HepG2 (cell line): ENCODE measurements at regions not wholly inside any gene's neighbourhood (a gene's known extent, or its start where the extent isn't known, plus 50 kb on each side); places are given as distances from the start of the nearest gene placed in this dataset.

Experiments
- ARNT2 ChIP-seq: sonication (generic); formaldehyde crosslinking; IDR thresholded peaks from 2 replicates; pipeline ENCODE4 v1.8.0; 2022; ENCODE audit warnings: mild to moderate bottlenecking, low read depth, missing genetic modification reagents, moderate library complexity
- ASH2L ChIP-seq: fragments of 300-600, 200-600 bp; sonication (generic); IDR thresholded peaks from 2 replicates; pipeline ENCODE4 v1.7.0; 2017; ENCODE audit warnings: low read depth, mild to moderate bottlenecking, moderate library complexity, mixed read lengths, low read length; ENCODE audit not compliant: insufficient read length
- CAMTA2 ChIP-seq: sonication (generic); formaldehyde crosslinking; IDR thresholded peaks from 2 replicates; pipeline ENCODE4 v1.4.0; 2020; ENCODE audit warnings: mild to moderate bottlenecking, missing genetic modification reagents, borderline replicate concordance
- GTF3A ChIP-seq: sonication (generic); formaldehyde crosslinking; conservative IDR thresholded peaks from 2 replicates; pipeline ENCODE4 v1.4.0; 2020; ENCODE audit warnings: mild to moderate bottlenecking, missing genetic modification reagents
- HDAC1 ChIP-seq: sonication (generic); formaldehyde crosslinking; IDR thresholded peaks from 2 replicates; pipeline ENCODE4 v1.5.1; 2020; ENCODE audit warnings: mild to moderate bottlenecking, missing genetic modification reagents
- HNF4A ChIP-seq: sonication (generic); formaldehyde crosslinking; IDR thresholded peaks from 2 replicates; pipeline ENCODE4 v1.4.0; 2020; ENCODE audit warnings: missing genetic modification reagents
- MAZ ChIP-seq, 2 experiments: sonication (generic) in 1 of 2; formaldehyde crosslinking in 1 of 2; IDR thresholded peaks; 2 replicates each; pipeline versions ENCODE4 v1.5.0 to v1.6.1; 2012 to 2020; ENCODE audit warnings: low read depth in 2 of 2, mild to moderate bottlenecking in 2 of 2, borderline replicate concordance in 1 of 2, improper control_type of control experiment in 1 of 2, low read length in 1 of 2, missing genetic modification reagents in 1 of 2, moderate library complexity in 1 of 2
- MBNL3 ChIP-seq: fragments of 250-450 bp; sonication (Bioruptor Pico); conservative IDR thresholded peaks from 2 replicates; pipeline ENCODE4 v1.8.0; 2022; ENCODE audit warnings: mild to moderate bottlenecking, inconsistent platforms
- MTA3 ChIP-seq: sonication (generic); formaldehyde crosslinking; IDR thresholded peaks from 2 replicates; pipeline ENCODE4 v1.4.0; 2020; ENCODE audit warnings: missing genetic modification reagents
- NCOR1 ChIP-seq: fragments of 200-600 bp; sonication (generic); IDR thresholded peaks from 2 replicates; pipeline ENCODE4 v1.7.0; 2017; ENCODE audit warnings: antibody characterized with exemption, low read length, borderline replicate concordance
- NONO ChIP-seq, 2 experiments: fragments of 450-650 bp in 1 of 2; sonication (generic) in 1 of 2; formaldehyde crosslinking in 1 of 2; IDR thresholded peaks in 1 of 2; conservative IDR thresholded peaks in 1 of 2; 2 replicates each; pipeline versions ENCODE4 v1.6.1 to v1.8.0; 2017 to 2022; ENCODE audit warnings: mild to moderate bottlenecking in 1 of 2, missing genetic modification reagents in 1 of 2, moderate library complexity in 1 of 2
- SOX13 ChIP-seq, 3 experiments: fragments of 450-650 bp in 1 of 3; sonication (generic) in 1 of 3; formaldehyde crosslinking in 1 of 3; IDR thresholded peaks in 2 of 3; conservative IDR thresholded peaks in 1 of 3; 2 replicates each; pipeline versions ENCODE4 v1.5.0 to v1.6.1; 2016 to 2020; ENCODE audit warnings: antibody characterized with exemption in 1 of 3, mild to moderate bottlenecking in 1 of 3, missing compliant biosample characterization in 1 of 3, missing genetic modification reagents in 1 of 3, moderate library complexity in 1 of 3
- ZBTB39 ChIP-seq: sonication (generic); formaldehyde crosslinking; IDR thresholded peaks from 2 replicates; pipeline ENCODE4 v1.5.0; 2020; ENCODE audit warnings: missing genetic modification reagents
- ZFP37 ChIP-seq: sonication (generic); formaldehyde crosslinking; IDR thresholded peaks from 2 replicates; pipeline ENCODE4 v1.4.0; 2020; ENCODE audit warnings: missing genetic modification reagents, borderline replicate concordance
- ZMYM4 ChIP-seq: sonication (generic); formaldehyde crosslinking; IDR thresholded peaks from 2 replicates; pipeline ENCODE4 v1.8.1; 2023; ENCODE audit warnings: mild to moderate bottlenecking, missing genetic modification reagents
- ZNF350 ChIP-seq: sonication (generic); formaldehyde crosslinking; IDR thresholded peaks from 2 replicates; pipeline ENCODE4 v1.4.0; 2020; ENCODE audit warnings: mild to moderate bottlenecking, low read depth, missing genetic modification reagents, borderline replicate concordance
- ZNF670 ChIP-seq: sonication (generic); formaldehyde crosslinking; IDR thresholded peaks from 2 replicates; pipeline ENCODE4 v1.8.0; 2022; ENCODE audit warnings: mild to moderate bottlenecking, missing genetic modification reagents, borderline replicate concordance
- ZNF780A ChIP-seq: sonication (generic); formaldehyde crosslinking; IDR thresholded peaks from 2 replicates; pipeline ENCODE4 v1.8.0; 2022; ENCODE audit warnings: mild to moderate bottlenecking, missing genetic modification reagents, moderate library complexity
- ZSCAN20 ChIP-seq: sonication (generic); formaldehyde crosslinking; IDR thresholded peaks from 2 replicates; pipeline ENCODE4 v1.4.0; 2020; ENCODE audit warnings: missing genetic modification reagents, mild to moderate bottlenecking, borderline replicate concordance
- ZSCAN31 ChIP-seq: sonication (generic); formaldehyde crosslinking; IDR thresholded peaks from 2 replicates; pipeline ENCODE4 v1.5.0; 2020; ENCODE audit warnings: low read depth, mild to moderate bottlenecking, missing genetic modification reagents
- TF ChIP-seq, protein P1 (sequence below): sonication (generic); formaldehyde crosslinking; IDR thresholded peaks from 2 replicates; pipeline ENCODE4 v1.5.0; 2020; ENCODE audit warnings: mild to moderate bottlenecking, missing genetic modification reagents
- TF ChIP-seq, protein P2 (sequence below): sonication (generic); formaldehyde crosslinking; IDR thresholded peaks from 2 replicates; pipeline ENCODE4 v1.4.0; 2020; ENCODE audit warnings: missing genetic modification reagents

DNA sequence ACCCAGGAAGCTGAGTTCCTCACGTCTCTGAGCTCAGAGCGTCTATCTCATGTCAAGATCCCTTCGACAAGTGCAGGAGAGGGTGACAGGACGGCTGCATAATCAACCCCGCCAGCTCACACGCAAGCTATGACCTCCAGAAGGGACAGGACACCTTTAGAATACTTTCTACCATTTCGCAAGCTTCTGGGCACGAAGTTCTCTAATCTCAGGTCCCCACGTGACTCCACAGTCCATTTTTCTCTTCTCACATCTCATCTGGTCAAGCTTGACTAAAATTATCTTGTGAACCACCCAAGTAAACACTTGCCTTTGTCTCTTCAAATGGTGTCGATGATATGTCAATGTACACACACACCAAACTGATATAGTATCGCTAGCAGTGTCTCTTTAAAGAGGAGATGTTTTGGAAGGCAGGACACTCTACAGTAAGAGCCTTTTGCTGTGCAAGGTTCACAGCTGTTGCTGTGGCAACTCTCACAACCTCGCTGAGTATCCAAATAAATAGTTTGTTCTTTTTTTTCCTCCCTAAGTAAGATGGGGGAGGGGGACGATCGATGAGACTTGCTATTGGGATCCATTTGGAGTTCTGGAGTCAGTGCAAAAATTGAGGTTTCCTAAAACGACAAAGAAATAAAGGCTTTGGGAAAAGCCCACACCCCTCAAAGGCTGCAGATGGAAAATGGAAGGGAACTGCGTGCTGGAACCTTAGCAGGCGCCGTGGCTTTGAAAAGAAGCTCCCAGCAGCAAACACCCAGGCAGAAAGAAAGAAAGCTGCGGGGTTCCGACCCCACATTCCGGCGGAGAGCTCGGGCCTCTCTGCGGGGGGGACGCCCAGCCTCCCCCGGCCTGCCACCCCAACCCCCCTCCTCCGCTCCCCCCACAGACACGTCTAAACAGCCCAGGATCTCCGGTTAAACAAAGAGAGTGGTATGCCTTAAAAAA, 215.4 kb upstream of the UBASH3B start (continued):
- no peak for TF ChIP-seq NONO (IDR thresholded peaks at IDR 0.05)
- TF ChIP-seq NONO (CRISPR knock-in tag; conservative IDR thresholded peaks at IDR 0.05), result 0 out of 2 replicates have a peak, but pooled peaks have one; percentile 34
- TF ChIP-seq ZMYM4 (CRISPR knock-in tag), result peak; percentile 58
- no peak for TF ChIP-seq GTF3A (CRISPR knock-in tag)
- no peak for TF ChIP-seq MBNL3 (CRISPR knock-in tag)
- TF ChIP-seq ZNF670 (CRISPR knock-in tag), result no peak
- 0 out of 2 replicates have a peak, but pooled peaks have one; percentile 32 for TF ChIP-seq ZSCAN31
- TF ChIP-seq MTA3 (CRISPR knock-in tag), result no peak
- TF ChIP-seq ZNF350 (CRISPR knock-in tag), result no peak
- no peak for TF ChIP-seq MAZ (IDR thresholded peaks at IDR 0.05; ENCODE audit: borderline replicate concordance, low read depth, low read length)
- TF ChIP-seq MAZ (CRISPR knock-in tag; IDR thresholded peaks at IDR 0.05; ENCODE audit: low read depth), result peak; percentile 56; the same call in 1 of the 2 replicates
- TF ChIP-seq, protein P1, sequence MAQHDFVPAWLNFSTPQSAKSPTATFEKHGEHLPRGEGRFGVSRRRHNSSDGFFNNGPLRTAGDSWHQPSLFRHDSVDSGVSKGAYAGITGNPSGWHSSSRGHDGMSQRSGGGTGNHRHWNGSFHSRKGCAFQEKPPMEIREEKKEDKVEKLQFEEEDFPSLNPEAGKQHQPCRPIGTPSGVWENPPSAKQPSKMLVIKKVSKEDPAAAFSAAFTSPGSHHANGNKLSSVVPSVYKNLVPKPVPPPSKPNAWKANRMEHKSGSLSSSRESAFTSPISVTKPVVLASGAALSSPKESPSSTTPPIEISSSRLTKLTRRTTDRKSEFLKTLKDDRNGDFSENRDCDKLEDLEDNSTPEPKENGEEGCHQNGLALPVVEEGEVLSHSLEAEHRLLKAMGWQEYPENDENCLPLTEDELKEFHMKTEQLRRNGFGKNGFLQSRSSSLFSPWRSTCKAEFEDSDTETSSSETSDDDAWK (CRISPR knock-in tag), result no peak
- TF ChIP-seq SOX13 (IDR thresholded peaks at IDR 0.05), result peak; percentile 39; the same call in 1 of the 2 replicates
- TF ChIP-seq SOX13 (CRISPR knock-in tag; conservative IDR thresholded peaks at IDR 0.05 in 1 of 2, IDR thresholded peaks at IDR 0.05 in 1 of 2), result peak in 1 of 2 experiments; percentile 71; a peak in 1 of 4 replicates
- TF ChIP-seq ZFP37, result no peak
- TF ChIP-seq ZBTB39 (CRISPR knock-in tag), result no peak
- TF ChIP-seq CAMTA2 (CRISPR knock-in tag), result no peak
- TF ChIP-seq HNF4A (CRISPR knock-in tag), result peak; percentile 79
- no peak for TF ChIP-seq ZNF780A (CRISPR knock-in tag)
- TF ChIP-seq ZSCAN20 (CRISPR knock-in tag), result no peak
- TF ChIP-seq HDAC1 (CRISPR knock-in tag), result no peak
- TF ChIP-seq, protein P2, sequence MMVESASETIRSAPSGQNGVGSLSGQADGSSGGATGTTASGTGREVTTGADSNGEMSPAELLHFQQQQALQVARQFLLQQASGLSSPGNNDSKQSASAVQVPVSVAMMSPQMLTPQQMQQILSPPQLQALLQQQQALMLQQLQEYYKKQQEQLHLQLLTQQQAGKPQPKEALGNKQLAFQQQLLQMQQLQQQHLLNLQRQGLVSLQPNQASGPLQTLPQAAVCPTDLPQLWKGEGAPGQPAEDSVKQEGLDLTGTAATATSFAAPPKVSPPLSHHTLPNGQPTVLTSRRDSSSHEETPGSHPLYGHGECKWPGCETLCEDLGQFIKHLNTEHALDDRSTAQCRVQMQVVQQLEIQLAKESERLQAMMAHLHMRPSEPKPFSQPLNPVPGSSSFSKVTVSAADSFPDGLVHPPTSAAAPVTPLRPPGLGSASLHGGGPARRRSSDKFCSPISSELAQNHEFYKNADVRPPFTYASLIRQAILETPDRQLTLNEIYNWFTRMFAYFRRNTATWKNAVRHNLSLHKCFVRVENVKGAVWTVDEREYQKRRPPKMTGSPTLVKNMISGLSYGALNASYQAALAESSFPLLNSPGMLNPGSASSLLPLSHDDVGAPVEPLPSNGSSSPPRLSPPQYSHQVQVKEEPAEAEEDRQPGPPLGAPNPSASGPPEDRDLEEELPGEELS (CRISPR knock-in tag), result peak; percentile 50; the same call in 1 of the 2 replicates
- no peak for TF ChIP-seq ARNT2 (CRISPR knock-in tag)
- peak; percentile 82 for TF ChIP-seq NCOR1
- TF ChIP-seq ASH2L, result peak; percentile 96
